SJCRH30 (cell line): ENCODE measurements at regions not wholly inside any gene's neighbourhood (a gene's known extent, or its start where the extent isn't known, plus 50 kb on each side); places are given as distances from the start of the nearest gene placed in this dataset.

ENCODE experiments used
- DNase-seq, 2 experiments: peaks; one replicate each; pipeline ENCODE4 v3.0.0-alpha.2; 2015 to 2020
- H3K27ac ChIP-seq: fragments of 250-450 bp; sonication (Bioruptor Pico); 2 replicates; pipeline ENCODE4 v1.5.1; 2020; ENCODE audit warnings: mild to moderate bottlenecking, moderate library complexity
- H3K27me3 ChIP-seq: fragments of 250-450 bp; sonication (Bioruptor Pico); 2 replicates; pipeline ENCODE4 v1.5.1; 2020; ENCODE audit warnings: mild to moderate bottlenecking, moderate library complexity
- H3K36me3 ChIP-seq: fragments of 250-450 bp; sonication (Bioruptor Pico); 2 replicates; pipeline ENCODE4 v1.5.1; 2020; ENCODE audit warnings: mild to moderate bottlenecking, moderate library complexity
- H3K4me1 ChIP-seq: fragments of 250-450 bp; sonication (Bioruptor Pico); 2 replicates; pipeline ENCODE4 v1.5.1; 2020; ENCODE audit warnings: mild to moderate bottlenecking, moderate library complexity
- H3K4me3 ChIP-seq: fragments of 250-450 bp; sonication (Bioruptor Pico); 2 replicates; pipeline ENCODE4 v1.5.1; 2020; ENCODE audit warnings: mild to moderate bottlenecking, moderate library complexity
- H3K9me3 ChIP-seq: fragments of 250-450 bp; sonication (Bioruptor Pico); replicated peaks from 2 replicates; pipeline ENCODE4 v1.5.1; 2020; ENCODE audit warnings: mild to moderate bottlenecking, moderate library complexity

DNA sequence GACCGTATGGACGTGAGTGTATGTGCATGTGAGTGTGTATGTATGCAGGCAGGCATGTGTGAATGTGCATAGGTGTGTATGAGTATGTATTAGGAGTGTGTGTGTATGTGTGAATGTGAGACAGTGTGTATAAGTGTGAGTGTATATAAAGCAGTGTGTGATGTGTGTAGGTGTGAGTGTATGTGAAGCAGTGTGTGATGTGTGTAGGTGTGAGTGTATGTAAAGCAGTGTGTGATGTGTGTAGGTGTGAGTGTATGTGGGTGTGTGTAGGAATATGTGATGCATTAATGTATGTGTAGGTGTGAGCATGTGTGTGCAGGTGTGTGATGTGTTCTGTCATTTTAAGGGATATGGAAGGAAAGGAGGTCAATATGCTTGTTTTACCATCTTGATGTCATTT lies 215.5 kb downstream of the GADD45G start:
- Histone ChIP-seq H3K4me1 (peaks cover 11% of the 10 kb centered on the region), H3K27ac (no peak overlapping the region), H3K9me3 (no peaks in the 10 kb centered on the region), H3K36me3 (no peaks in the 10 kb centered on the region), H3K4me3 (no peak overlapping the region), H3K27me3 (no peaks in the 10 kb centered on the region)
- no peak for DNase-seq

DNA sequence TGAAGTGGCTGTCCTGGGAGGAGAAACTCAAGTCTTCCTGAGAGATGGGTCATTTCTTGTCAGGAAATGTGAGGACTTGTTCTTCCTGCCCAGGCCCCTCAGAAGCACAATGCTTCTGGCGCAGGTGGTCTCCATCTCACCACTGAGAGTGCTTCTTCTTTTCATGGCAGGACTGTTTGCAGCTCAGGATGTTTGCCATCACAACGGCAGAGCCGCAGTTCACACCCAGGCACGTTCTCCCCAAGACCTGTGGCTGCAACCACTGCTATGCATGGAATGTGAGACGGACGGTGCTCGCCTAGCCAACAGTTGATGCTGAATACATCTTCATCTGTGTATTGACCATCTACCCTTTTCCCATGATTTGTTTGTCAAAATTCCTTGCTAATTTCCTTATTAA lies 216.3 kb downstream of the GADD45G start:
- Histone ChIP-seq H3K9me3 (no peaks in the 10 kb centered on the region), H3K4me1 (peaks cover 11% of the 10 kb centered on the region)
- peak; percentile 52 to 68 for DNase-seq

DNA sequence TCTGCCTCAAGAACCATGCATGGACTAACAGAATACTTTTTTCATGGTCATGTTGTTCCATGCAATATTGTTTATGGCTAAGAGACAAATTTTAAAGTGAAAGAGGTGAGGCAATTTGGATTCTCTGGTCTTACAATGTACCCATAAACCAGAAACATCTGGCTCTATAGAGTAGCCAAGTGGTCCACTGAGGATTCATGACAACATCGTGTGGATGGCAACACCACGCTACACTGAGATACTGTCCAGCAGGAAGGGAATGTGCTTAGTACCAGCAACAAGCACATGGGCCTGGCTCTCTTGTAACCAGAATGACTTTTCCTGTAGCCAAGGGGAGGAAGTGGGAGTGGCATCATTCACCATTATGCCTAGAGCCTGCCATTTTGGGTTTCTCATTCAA lies 218.2 kb downstream of the GADD45G start:
- no peaks in the 10 kb centered on the region for H3K9me3 ChIP-seq
- DNase-seq = no peak
- no peak overlapping the region for H3K4me3 ChIP-seq
- no peaks in the 10 kb centered on the region for H3K27me3 ChIP-seq
- peaks cover 11% of the 10 kb centered on the region for H3K4me1 ChIP-seq
- H3K27ac ChIP-seq = no peak overlapping the region
- H3K36me3 ChIP-seq = no peaks in the 10 kb centered on the region

More for the DNA sequence above, 216.3 kb downstream of the GADD45G start:
- Histone ChIP-seq H3K27ac (no peak overlapping the region), H3K36me3 (no peaks in the 10 kb centered on the region), H3K27me3 (no peaks in the 10 kb centered on the region), H3K4me3 (no peak overlapping the region)

DNA sequence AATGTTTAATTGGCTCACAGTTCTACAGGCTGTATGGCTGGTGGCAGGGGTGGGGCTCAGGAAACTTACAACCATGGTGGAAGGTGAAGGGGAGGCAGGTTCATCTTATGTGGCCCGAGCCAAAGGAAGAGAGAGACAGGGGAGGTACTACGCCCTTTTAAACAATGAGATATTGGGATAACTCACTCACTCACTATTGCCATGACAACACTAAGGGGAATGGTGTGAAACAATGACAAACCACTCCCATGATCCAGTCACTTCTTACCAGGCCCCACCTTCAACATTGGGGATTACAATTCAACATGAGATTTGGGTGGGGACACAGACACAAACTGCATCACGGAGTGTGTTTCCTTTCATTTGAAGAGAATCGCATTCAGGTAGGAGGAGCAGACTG lies 220.9 kb downstream of the GADD45G start:
- Histone ChIP-seq H3K27me3 (no peaks in the 10 kb centered on the region), H3K9me3 (no peaks in the 10 kb centered on the region), H3K27ac (no peak overlapping the region), H3K4me1 (peaks cover 11% of the 10 kb centered on the region), H3K36me3 (no peaks in the 10 kb centered on the region), H3K4me3 (no peak overlapping the region)
- DNase-seq = no peak

DNA sequence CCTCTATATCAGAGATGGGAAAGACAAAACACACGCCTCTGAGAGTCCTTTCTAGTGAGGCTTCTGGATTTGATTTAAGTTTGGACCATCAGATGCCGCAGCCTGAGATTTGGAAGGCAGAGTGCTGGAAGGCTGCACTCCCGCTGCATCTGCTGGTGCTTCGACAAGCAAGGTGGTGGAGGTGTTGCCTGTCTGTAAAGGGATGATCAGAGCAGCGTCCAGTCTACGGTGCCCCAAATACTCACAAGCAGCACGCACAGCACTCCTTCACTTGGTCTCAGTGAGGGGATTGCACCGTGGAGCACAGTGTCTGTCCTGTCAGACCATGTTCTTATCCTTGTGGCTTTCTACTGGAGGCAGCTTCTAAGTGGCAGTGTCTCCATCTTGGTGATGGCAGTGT lies 221.4 kb downstream of the GADD45G start:
- H3K4me3 ChIP-seq = no peak overlapping the region
- H3K36me3 ChIP-seq = no peaks in the 10 kb centered on the region
- no peaks in the 10 kb centered on the region for H3K27me3 ChIP-seq
- DNase-seq = no peak
- H3K4me1 ChIP-seq = peaks cover 7% of the 10 kb centered on the region
- 0 out of 2 replicates have a peak, but pooled peaks cover 4% of the 10 kb centered on the region for H3K9me3 ChIP-seq
- H3K27ac ChIP-seq = no peak overlapping the region

DNA sequence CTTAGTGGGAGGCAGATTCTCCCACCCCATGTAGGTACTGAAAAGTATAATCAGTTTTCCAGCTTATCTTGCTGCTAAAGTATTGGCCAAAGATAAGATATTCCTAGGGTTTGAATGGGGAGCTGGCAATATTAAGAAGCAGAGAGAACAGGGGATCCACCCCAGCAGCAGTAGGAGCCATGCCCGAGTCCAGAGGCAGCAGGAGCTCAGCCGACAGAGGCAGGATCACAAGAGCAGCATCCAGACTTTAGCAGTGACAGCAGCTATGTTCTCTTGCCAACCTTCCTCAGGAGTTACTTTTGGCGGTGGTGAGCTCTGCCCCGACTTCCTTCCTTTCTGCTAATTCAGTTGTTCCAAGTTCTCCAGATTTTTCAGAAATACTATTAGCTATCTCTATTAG lies 224.5 kb downstream of the GADD45G start:
- Histone ChIP-seq H3K27ac (no peak overlapping the region), H3K9me3 (0 out of 2 replicates have a peak, but pooled peaks cover 4% of the 10 kb centered on the region), H3K4me1 (no peaks in the 10 kb centered on the region), H3K27me3 (no peaks in the 10 kb centered on the region), H3K36me3 (no peaks in the 10 kb centered on the region), H3K4me3 (no peak overlapping the region)
- DNase-seq = no peak

DNA sequence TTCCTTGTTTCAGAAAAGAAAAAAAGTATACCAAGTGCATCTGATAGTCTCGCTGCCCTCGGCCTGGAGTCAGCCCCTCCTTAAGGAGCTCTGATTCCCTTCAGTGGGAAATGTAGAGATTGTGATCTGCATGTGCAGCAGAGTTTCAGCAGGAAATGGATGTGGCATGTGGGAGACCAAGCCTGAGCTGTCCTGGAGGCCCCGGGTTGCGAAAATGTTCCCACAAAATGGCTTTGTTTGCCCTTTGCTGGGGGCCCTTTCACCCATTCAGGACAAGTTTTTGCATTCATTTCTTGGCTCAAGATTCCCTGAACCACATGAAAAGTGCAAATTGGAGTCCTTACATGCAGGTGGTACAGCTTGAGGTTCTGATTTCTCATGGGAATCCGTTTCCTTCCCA lies 230.9 kb downstream of the GADD45G start:
- Histone ChIP-seq H3K27ac (no peak overlapping the region), H3K36me3 (no peaks in the 10 kb centered on the region), H3K4me1 (no peaks in the 10 kb centered on the region), H3K4me3 (no peak overlapping the region), H3K9me3 (0 out of 2 replicates have a peak, but pooled peaks cover 4% of the 10 kb centered on the region), H3K27me3 (no peaks in the 10 kb centered on the region; the same call in 1 of the 2 replicates)
- no peak for DNase-seq

DNA sequence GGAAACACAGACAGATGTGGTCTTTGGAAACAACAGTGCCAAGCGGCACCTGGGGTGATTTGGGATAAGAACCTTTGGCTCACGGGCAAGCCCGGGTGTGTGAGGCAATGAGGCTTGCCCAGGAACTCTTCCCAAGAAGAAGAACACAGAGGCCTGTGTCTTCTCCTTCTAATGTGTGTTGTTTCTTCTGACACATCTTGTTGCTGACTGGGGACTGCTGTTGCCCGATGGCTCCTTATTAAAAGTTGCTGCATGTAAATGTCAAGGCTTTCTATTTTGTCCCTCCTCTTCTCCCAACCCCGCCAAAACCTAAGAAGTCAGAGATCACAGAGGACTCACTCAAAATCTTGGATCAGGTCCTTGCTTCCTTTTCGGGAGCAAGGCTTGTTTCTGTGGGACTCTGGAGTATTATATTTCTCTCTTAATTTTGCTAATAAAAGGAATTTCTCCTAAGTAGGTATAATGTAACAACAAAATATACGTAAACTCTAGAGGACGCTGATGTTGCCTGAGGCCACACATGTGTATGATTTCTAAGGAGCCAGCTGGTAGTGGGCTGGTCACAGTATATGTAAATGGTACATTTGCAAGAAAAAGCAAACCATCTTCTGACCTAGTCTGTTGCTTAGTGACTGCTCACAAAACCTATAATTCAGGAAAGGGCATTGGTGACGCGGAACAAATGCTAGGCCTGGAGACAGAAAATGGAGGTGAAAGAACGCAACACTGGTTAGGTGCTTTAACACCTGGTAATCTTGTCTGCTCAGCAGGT lies 232.5 kb downstream of the GADD45G start:
- Histone ChIP-seq H3K27ac (no peak overlapping the region), H3K27me3 (no peaks in the 10 kb centered on the region; the same call in 1 of the 2 replicates), H3K4me3 (no peak overlapping the region), H3K4me1 (no peaks in the 10 kb centered on the region), H3K36me3 (no peaks in the 10 kb centered on the region), H3K9me3 (no peaks in the 10 kb centered on the region)
- DNase-seq = no peak

DNA sequence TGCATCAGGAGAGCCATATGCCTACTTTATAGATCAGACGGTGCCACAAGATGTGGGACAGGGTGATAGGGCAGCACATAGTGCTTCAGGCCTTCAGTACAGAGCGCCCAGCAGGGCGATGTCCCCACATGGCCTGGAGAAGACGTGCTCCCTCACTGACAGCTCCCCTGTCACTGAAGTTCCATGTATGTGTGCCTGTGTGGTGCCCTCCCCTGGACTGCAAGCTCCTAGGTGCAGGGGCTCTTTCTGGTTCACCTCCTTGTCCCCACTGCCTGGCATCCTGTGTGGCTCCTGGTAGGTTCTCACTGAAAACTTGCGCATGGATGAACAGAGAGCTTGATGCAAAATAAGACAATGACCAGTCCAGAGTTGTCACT lies 233.1 kb downstream of the GADD45G start:
- no peak overlapping the region for H3K27ac ChIP-seq
- H3K4me1 ChIP-seq = no peaks in the 10 kb centered on the region
- no peak for DNase-seq
- H3K9me3 ChIP-seq = no peaks in the 10 kb centered on the region
- no peak overlapping the region for H3K4me3 ChIP-seq
- no peaks in the 10 kb centered on the region for H3K36me3 ChIP-seq
- H3K27me3 ChIP-seq = no peaks in the 10 kb centered on the region; the same call in 1 of the 2 replicates

DNA sequence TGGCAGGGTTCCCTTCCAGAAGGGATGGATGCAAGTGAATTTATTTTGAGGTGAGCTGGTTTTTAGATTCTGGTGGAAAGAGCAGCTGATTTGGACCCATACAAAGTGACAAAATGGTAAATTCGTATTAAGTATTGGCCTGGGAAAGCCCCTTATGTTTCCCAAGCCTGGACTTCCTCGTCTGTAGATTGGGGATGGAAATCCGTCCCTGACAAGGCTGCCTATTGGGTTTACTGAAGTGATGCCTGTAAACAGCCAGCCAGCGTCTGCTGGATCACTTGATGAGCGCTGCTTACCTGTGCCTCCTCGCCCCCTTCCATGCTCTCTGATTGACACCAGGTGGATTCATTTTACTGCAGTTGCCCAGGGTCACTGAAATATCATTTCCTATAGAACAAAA lies 233.8 kb downstream of the GADD45G start:
- no peaks in the 10 kb centered on the region for H3K36me3 ChIP-seq
- DNase-seq = no peak

DNA sequence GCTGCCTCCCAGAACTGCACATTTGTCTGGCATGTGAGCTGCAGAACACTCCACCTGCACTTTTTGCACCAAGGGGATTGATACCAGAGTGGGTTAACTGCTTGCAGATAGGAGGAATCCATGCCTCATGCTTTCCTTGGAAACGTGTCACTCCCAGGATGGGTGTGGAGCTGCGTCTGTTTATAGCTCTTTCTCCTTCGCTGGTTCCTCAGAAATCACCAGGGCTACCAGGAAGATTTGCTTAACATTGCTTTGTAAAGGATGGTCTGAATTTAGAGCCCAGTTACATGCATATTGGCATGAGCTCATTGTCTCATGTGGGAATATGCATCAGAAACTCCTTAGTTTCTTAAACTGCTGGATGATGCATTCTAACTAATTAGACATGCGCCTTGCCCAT lies 234.6 kb downstream of the GADD45G start:
- H3K9me3 ChIP-seq = no peaks in the 10 kb centered on the region
- DNase-seq = no peak
- no peaks in the 10 kb centered on the region; the same call in 1 of the 2 replicates for H3K27me3 ChIP-seq
- no peaks in the 10 kb centered on the region for H3K36me3 ChIP-seq
- no peaks in the 10 kb centered on the region for H3K4me1 ChIP-seq
- no peak overlapping the region for H3K27ac ChIP-seq
- H3K4me3 ChIP-seq = no peak overlapping the region

More for the DNA sequence above, 233.8 kb downstream of the GADD45G start:
- H3K27me3 ChIP-seq = no peaks in the 10 kb centered on the region; the same call in 1 of the 2 replicates
- H3K4me1 ChIP-seq = no peaks in the 10 kb centered on the region
- H3K9me3 ChIP-seq = no peaks in the 10 kb centered on the region
- no peak overlapping the region for H3K27ac ChIP-seq
- no peak overlapping the region for H3K4me3 ChIP-seq

DNA sequence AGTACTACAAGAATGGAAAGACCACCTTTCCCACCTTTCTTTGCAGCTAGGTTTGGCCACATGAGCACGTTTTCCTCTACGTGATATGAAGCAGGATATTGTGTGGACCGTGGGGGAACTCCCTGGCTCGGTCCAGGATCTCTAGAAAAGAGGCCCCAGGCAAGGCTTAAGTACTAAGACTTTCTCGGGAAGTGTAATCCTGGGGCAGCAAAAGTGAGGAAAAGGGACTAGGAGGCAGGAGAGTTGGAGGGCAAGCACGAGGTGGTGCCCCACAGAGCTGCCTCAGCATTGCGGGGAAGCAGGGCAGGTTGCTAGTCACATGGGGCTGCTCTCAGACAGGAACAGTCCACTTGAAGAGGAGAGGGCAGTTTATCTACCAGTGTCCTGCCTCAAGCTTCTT lies 235.1 kb downstream of the GADD45G start:
- Histone ChIP-seq H3K27me3 (no peaks in the 10 kb centered on the region; the same call in 1 of the 2 replicates), H3K4me3 (no peak overlapping the region), H3K4me1 (no peaks in the 10 kb centered on the region), H3K9me3 (no peaks in the 10 kb centered on the region), H3K27ac (no peak overlapping the region), H3K36me3 (no peaks in the 10 kb centered on the region)
- DNase-seq = no peak

DNA sequence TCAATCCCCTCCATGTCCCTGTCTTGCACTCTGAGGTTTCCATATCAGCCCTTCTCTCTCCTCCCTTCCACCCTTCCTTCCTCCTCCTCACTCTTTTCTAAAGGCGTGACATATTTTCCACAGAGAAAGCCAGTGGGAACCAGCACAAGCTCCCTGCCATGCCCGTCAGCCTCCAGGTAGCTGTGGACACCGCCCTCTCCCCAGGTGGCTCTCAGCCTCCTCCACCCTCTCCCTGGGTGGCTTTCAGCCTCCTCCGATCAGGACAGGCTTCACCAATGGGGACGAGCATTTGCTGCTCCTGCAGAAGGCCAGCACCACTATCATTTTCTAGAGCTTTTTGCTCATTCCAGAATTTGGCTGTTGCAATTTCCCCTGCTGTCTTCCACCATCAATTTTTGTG lies 236.6 kb downstream of the GADD45G start:
- H3K4me1 ChIP-seq = no peaks in the 10 kb centered on the region
- H3K4me3 ChIP-seq = no peak overlapping the region
- DNase-seq = no peak
- H3K27me3 ChIP-seq = no peaks in the 10 kb centered on the region; the same call in 1 of the 2 replicates
- H3K36me3 ChIP-seq = no peaks in the 10 kb centered on the region
- H3K27ac ChIP-seq = no peak overlapping the region
- H3K9me3 ChIP-seq = no peaks in the 10 kb centered on the region

DNA sequence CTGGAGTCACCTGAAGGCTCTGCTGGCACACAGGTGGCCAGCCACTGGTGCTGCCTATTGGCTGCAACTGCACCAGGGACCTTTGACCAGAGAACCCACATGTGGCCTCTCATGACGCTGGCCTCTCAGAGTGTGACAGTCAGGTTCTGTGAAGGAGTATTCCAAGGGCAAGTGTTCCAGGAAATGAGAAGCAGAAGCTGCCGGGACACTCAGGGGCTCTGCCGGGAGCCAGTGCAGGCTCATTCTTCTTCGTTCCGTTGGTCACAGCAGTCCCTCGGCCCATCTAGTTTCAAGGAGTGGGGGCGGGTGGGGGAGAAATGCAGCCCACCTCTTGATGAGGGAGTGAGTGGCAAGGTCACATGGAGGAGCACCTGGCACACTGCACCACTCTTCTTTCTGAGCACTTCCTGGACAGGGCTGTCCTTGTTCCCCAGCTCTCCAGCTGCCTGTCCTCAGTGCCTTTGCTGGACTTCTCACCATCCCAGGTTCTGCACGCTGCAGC lies 237.5 kb downstream of the GADD45G start:
- H3K27ac ChIP-seq = no peak overlapping the region
- no peaks in the 10 kb centered on the region for H3K36me3 ChIP-seq
- H3K9me3 ChIP-seq = peaks cover 1% of the 10 kb centered on the region; the same call in 1 of the 2 replicates
- DNase-seq = no peak
- H3K4me3 ChIP-seq = no peak overlapping the region
- no peaks in the 10 kb centered on the region; the same call in 1 of the 2 replicates for H3K27me3 ChIP-seq
- no peaks in the 10 kb centered on the region for H3K4me1 ChIP-seq

DNA sequence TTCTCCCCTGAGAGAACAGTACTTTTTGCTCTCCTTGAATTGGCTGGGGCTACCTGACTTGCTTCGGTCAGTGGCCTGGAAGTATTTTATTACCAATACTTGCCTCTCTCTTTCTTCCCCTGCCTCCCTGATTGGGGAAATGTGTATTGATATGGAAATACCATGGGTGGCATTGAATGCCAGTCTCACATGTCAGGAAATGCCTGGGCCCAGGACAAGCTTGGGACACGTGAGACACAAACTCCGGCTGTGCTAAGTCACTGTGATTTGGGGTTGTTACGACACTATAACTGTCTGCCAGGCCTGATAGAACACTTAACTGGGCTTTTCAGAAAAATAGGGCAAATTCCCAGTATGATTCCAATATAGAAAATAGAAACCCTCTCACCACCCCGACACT lies 238.3 kb downstream of the GADD45G start:
- no peaks in the 10 kb centered on the region for H3K4me1 ChIP-seq
- H3K27me3 ChIP-seq = no peaks in the 10 kb centered on the region; the same call in 1 of the 2 replicates
- no peak for DNase-seq
- H3K27ac ChIP-seq = no peak overlapping the region
- peaks cover 5% of the 10 kb centered on the region; the same call in 1 of the 2 replicates for H3K9me3 ChIP-seq
- no peaks in the 10 kb centered on the region for H3K36me3 ChIP-seq
- H3K4me3 ChIP-seq = no peak overlapping the region
